ENCODE measurements at regions not wholly inside any gene's neighbourhood (a gene's known extent, or its start where the extent isn't known, plus 50 kb on each side); places are given as distances from the start of the nearest gene placed in this dataset.

- TF ChIP-seq CTCF (IDR thresholded peaks at IDR 0.05; ENCODE audit: low read depth, low read length, poor library complexity, severe bottlenecking) (no peak), EZH2phosphoT487 (IDR thresholded peaks at IDR 0.05; ENCODE audit: borderline replicate concordance, low read length) (no peak)
Measured at GRCh38 chr1:11354893-11355553, 82.0 kb downstream of the UBIAD1 start.

Measured in DOHH2 (cell line).